CD14-positive monocyte (primary cell): ENCODE measurements at regions not wholly inside any gene's neighbourhood (a gene's known extent, or its start where the extent isn't known, plus 50 kb on each side); places are given as distances from the start of the nearest gene placed in this dataset.

Experiments used
- DNase-seq, 3 donors: peaks; one replicate each; pipeline ENCODE4 v3.0.0-alpha.2; 2011 to 2022
- H2AFZ ChIP-seq: 2 replicates; pipeline ENCODE4 v1.6.0; 2012; ENCODE audit warnings: mild to moderate bottlenecking, low read depth, low read length, inconsistent platforms; ENCODE audit not compliant: insufficient read depth, poor library complexity, severe bottlenecking
- H3K27ac ChIP-seq, 2 donors: 1 replicate in 1 of 2; 2 replicates in 1 of 2; pipeline ENCODE4 v1.5.1; 2012 to 2013; ENCODE audit warnings: low read length in 2 of 2, control low read depth in 1 of 2, inconsistent platforms in 1 of 2, low read depth in 1 of 2, mild to moderate bottlenecking in 1 of 2
- H3K27me3 ChIP-seq, 2 donors: one replicate each; pipeline versions ENCODE4 v1.6.0 to v1.6.1; 2011 to 2013; ENCODE audit warnings: low read length in 2 of 2; ENCODE audit not compliant: control insufficient read depth in 2 of 2, insufficient read depth in 2 of 2
- H3K36me3 ChIP-seq, 2 donors: replicated peaks in 1 of 2; 1 replicate in 1 of 2; 2 replicates in 1 of 2; pipeline versions ENCODE4 v1.5.1 to v1.6.1; 2012 to 2013; ENCODE audit warnings: low read length in 2 of 2, control low read depth in 1 of 2, inconsistent platforms in 1 of 2, mild to moderate bottlenecking in 1 of 2; ENCODE audit not compliant: insufficient read depth in 2 of 2, control insufficient read depth in 1 of 2
- H3K4me1 ChIP-seq, 2 donors: 1 replicate in 1 of 2; 2 replicates in 1 of 2; pipeline versions ENCODE4 v1.5.1 to v1.6.1; 2012 to 2013; ENCODE audit warnings: low read length in 2 of 2, control low read depth in 1 of 2, inconsistent platforms in 1 of 2, mild to moderate bottlenecking in 1 of 2, moderate library complexity in 1 of 2; ENCODE audit not compliant: insufficient read depth in 2 of 2, control insufficient read depth in 1 of 2
- H3K4me2 ChIP-seq: replicated peaks from 2 replicates; pipeline ENCODE3; 2012; ENCODE audit warnings: low read length, moderate library complexity, mild to moderate bottlenecking; ENCODE audit not compliant: poor library complexity, severe bottlenecking; ENCODE audit errors: extremely low read depth
- H3K4me3 ChIP-seq, 3 experiments: fragments of 200-600 bp in 1 of 3; sonication (generic) in 1 of 3; replicated peaks in 1 of 3; 1 replicate in 2 of 3; 2 replicates in 1 of 3; pipeline ENCODE4 v1.5.1; 2011 to 2013; ENCODE audit warnings: low read length in 3 of 3, mild to moderate bottlenecking in 3 of 3, control low read depth in 2 of 3, low read depth in 2 of 3, inconsistent platforms in 1 of 3, moderate library complexity in 1 of 3
- H3K79me2 ChIP-seq: 2 replicates; pipeline ENCODE4 v1.6.0; 2012; ENCODE audit warnings: mild to moderate bottlenecking, control low read depth, inconsistent platforms, low read length, moderate library complexity; ENCODE audit not compliant: insufficient read depth
- H3K9ac ChIP-seq: 2 replicates; pipeline ENCODE4 v1.6.0; 2017; ENCODE audit warnings: low read length, mild to moderate bottlenecking; ENCODE audit not compliant: insufficient read depth, poor library complexity, severe bottlenecking
- H3K9me3 ChIP-seq, 2 donors: replicated peaks in 1 of 2; 1 replicate in 1 of 2; 2 replicates in 1 of 2; pipeline versions ENCODE4 v1.5.1 to v1.6.1; 2012 to 2013; ENCODE audit warnings: low read length in 2 of 2, control low read depth in 1 of 2; ENCODE audit not compliant: control insufficient read depth in 1 of 2, insufficient read depth in 1 of 2
- H4K20me1 ChIP-seq: 2 replicates; pipeline ENCODE4 v1.6.0; 2012; ENCODE audit warnings: mild to moderate bottlenecking, low read length, control low read depth, moderate library complexity; ENCODE audit not compliant: insufficient read depth
- H3K27ac Mint-ChIP-seq, 7 donors: one replicate each; pipeline ENCODE4 v1.8.0; 2020; ENCODE audit warnings: mild to moderate bottlenecking in 7 of 7, mixed read lengths in 7 of 7, moderate library complexity in 6 of 7, inconsistent platforms in 2 of 7
- H3K27me3 Mint-ChIP-seq, 3 donors: one replicate each; pipeline ENCODE4 v1.8.0; 2021 to 2022; ENCODE audit warnings: low read depth in 3 of 3, mild to moderate bottlenecking in 3 of 3, mixed read lengths in 3 of 3, moderate library complexity in 3 of 3, inconsistent platforms in 1 of 3
- H3K36me3 Mint-ChIP-seq, 2 donors: one replicate each; pipeline ENCODE4 v1.8.0; 2020; ENCODE audit warnings: mixed read lengths in 2 of 2, inconsistent platforms in 1 of 2, mild to moderate bottlenecking in 1 of 2
- H3K4me1 Mint-ChIP-seq: one replicate; pipeline ENCODE4 v1.8.0; 2020; ENCODE audit warnings: mild to moderate bottlenecking, mixed read lengths
- H3K4me3 Mint-ChIP-seq, 2 donors: one replicate each; pipeline ENCODE4 v1.8.0; 2020; ENCODE audit warnings: mild to moderate bottlenecking in 2 of 2, mixed read lengths in 2 of 2, moderate library complexity in 1 of 2
- H3K9me3 Mint-ChIP-seq, 7 donors: one replicate each; pipeline ENCODE4 v1.8.0; 2020 to 2022; ENCODE audit warnings: mixed read lengths in 7 of 7, mild to moderate bottlenecking in 6 of 7, moderate library complexity in 6 of 7, inconsistent platforms in 2 of 7
- WGBS: methylation state at CpG from one replicate; pipeline ENCODE4 v1.1.5; 2013; ENCODE audit warnings: missing lambda C conversion rate; ENCODE audit not compliant: insufficient coverage; 5-methylcytosine and 5-hydroxymethylcytosine counted together
- intact Hi-C, 2 donors: fragments of 100-400 bp; cut with micrococcal nuclease; formaldehyde crosslinking; loops; one replicate each; pipeline versions ENCODE4 v1.15.0 to v1.15.1; 2023
- TF ChIP-seq, protein P1 (sequence below): fragments of 200-600 bp; IDR thresholded peaks from one replicate; pipeline ENCODE4 v1.8.0; 2022; ENCODE audit warnings: antibody characterized with exemption, mild to moderate bottlenecking

- no peaks in the 10 kb centered on the region for H3K36me3 Mint-ChIP-seq
- H3K9me3 Mint-ChIP-seq, result peaks cover 0 to 3% (median 0%) of the 10 kb centered on the region in 7 donors
- no peaks in the 10 kb centered on the region for H3K27me3 ChIP-seq
- TF ChIP-seq, protein P1, sequence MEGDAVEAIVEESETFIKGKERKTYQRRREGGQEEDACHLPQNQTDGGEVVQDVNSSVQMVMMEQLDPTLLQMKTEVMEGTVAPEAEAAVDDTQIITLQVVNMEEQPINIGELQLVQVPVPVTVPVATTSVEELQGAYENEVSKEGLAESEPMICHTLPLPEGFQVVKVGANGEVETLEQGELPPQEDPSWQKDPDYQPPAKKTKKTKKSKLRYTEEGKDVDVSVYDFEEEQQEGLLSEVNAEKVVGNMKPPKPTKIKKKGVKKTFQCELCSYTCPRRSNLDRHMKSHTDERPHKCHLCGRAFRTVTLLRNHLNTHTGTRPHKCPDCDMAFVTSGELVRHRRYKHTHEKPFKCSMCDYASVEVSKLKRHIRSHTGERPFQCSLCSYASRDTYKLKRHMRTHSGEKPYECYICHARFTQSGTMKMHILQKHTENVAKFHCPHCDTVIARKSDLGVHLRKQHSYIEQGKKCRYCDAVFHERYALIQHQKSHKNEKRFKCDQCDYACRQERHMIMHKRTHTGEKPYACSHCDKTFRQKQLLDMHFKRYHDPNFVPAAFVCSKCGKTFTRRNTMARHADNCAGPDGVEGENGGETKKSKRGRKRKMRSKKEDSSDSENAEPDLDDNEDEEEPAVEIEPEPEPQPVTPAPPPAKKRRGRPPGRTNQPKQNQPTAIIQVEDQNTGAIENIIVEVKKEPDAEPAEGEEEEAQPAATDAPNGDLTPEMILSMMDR, result no peak
- no peak overlapping the region for H3K27ac Mint-ChIP-seq
- no peaks in the 10 kb centered on the region for H3K4me1 Mint-ChIP-seq
- no peak overlapping the region for H2AFZ ChIP-seq
- H3K4me2 ChIP-seq, result no peak overlapping the region
- H3K36me3 ChIP-seq, result no peaks in the 10 kb centered on the region
- H3K4me3 Mint-ChIP-seq, result no peak overlapping the region
- H3K9ac ChIP-seq, result no peak overlapping the region
- H4K20me1 ChIP-seq, result no peaks in the 10 kb centered on the region
- H3K4me3 ChIP-seq, result no peak overlapping the region
- H3K9me3 ChIP-seq, result no peaks in the 10 kb centered on the region
- no peaks in the 10 kb centered on the region for H3K4me1 ChIP-seq
- no peak for DNase-seq
- H3K27ac ChIP-seq, result no peak overlapping the region
- peaks cover 1 to 2% (median 2%) of the 10 kb centered on the region in 3 donors for H3K27me3 Mint-ChIP-seq
- H3K79me2 ChIP-seq, result no peaks in the 10 kb centered on the region
- WGBS, result no CpG with 5 or more reads among the region's 1 CpG
- intact Hi-C loops, result no loop called here
These were observed 97.6 kb downstream of the SEM1 start for GRCh38 chr7:96612034-96612433.

DNA sequence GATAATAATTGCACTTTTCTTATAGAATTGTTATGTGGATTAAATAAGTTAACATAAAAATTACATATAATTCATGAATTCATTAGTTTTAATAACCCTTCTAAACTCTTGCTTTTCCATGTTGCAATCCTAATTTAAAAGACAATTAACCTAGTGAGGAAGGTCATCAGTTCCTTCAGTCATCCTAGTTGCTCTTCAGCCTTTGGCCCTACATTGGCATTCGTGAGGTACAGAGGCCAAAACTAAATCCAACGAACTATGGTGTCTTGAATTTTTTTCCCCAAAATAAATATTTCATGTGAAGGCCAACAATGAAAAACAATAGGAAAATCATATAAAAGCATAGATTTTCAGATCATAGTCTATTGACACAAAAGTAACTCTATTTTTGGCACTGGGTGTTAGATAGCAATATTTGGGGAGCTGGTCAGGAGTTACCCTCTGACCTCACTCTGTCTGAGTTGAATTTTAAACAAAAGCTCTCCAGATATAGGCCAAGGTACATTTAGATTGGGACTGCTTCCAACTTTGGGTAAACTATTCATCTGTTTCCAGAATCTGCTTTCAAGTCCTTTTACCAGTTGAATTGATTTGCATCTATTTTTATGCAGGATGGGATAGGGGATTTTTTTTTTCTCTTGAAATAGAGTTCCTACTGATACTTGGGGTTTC is 104.5 kb downstream of the SEM1 start:
- no peak for DNase-seq
- Histone ChIP-seq H4K20me1 (no peaks in the 10 kb centered on the region), H3K79me2 (no peaks in the 10 kb centered on the region), H3K9me3 (no peaks in the 10 kb centered on the region), H3K27ac (no peak overlapping the region), H2AFZ (no peak overlapping the region), H3K27me3 (peaks cover 0 to 2% of the 10 kb centered on the region in 2 donors), H3K4me1 (no peaks in the 10 kb centered on the region), H3K36me3 (no peaks in the 10 kb centered on the region), H3K4me3 (no peak overlapping the region), H3K9ac (no peak overlapping the region), H3K4me2 (no peak overlapping the region)
- Mint-ChIP-seq H3K4me3 (no peak overlapping the region), H3K27me3 (peaks cover 1 to 7% (median 2%) of the 10 kb centered on the region in 3 donors), H3K4me1 (no peaks in the 10 kb centered on the region), H3K27ac (no peak overlapping the region), H3K36me3 (no peaks in the 10 kb centered on the region), H3K9me3 (no peaks in the 10 kb centered on the region)
- TF ChIP-seq, protein P1, result no peak
- no CpG with 5 or more reads among the region's 2 CpGs for WGBS
- intact Hi-C loops, result no loop called here
